GM12865 (cell line): ENCODE measurements at regions not wholly inside any gene's neighbourhood (a gene's known extent, or its start where the extent isn't known, plus 50 kb on each side); places are given as distances from the start of the nearest gene placed in this dataset.

Experiments used
- DNase-seq: peaks from one replicate; pipeline ENCODE4 v3.0.0; 2010; ENCODE audit warnings: low read depth
- H3K4me3 ChIP-seq: 2 replicates; pipeline ENCODE4 v1.5.1; 2011; ENCODE audit warnings: mild to moderate bottlenecking, low read depth, low read length, control low read depth
- CTCF ChIP-seq: IDR thresholded peaks from 2 replicates; pipeline ENCODE4 v1.5.1; 2011; ENCODE audit warnings: low read length, control low read depth, low read depth, inconsistent platforms; ENCODE audit not compliant: insufficient read depth; ENCODE audit errors: missing control alignments

DNA sequence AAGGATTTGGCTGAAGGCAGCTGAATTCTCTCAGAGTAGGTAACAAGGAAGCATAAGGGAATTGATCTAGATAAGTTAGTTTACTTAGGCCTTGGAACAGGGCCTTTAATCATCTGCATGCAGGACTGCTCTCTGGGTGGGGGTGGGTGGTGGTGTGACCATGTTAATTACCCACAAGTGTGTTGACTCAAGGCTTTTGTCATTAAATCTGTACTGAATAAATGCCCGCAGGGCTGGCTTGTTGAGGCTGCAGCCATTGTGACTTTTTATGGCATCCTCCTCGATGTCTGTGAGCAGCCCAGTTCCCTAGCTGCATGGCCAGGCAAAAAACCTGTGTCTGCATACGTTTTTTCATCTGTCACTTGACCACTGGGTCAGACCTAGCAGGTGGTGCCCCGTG lies 63.5 kb upstream of the ASCC3 start:
- no peak overlapping the region for H3K4me3 ChIP-seq
- no peak for DNase-seq
- no peak for TF ChIP-seq CTCF

DNA sequence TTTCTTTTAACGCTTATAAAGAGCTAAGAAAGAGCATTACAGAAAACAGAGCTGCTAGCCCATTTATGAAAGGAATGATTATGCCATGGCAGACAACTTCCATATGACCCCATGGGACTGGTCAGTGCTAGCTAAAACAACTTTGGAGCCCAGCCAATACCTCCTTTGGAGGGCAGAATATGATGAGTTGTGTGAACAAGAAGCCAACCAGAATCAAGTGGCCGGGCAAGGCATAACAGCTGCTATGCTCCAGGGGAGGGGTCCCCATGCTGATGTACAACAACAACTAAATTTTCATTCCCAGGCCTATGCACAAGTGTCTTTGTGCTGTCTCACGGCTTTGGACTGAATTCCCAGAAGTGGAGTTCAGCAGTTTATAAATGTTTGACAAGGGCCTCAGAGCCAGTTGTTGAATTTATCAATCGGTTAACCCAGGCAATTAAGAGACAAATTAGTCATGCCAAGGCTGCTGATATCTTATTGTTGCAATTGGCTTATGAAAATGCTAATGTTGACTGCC lies 65.0 kb upstream of the ASCC3 start:
- H3K4me3 ChIP-seq = no peak overlapping the region
- DNase-seq = no peak
- no peak for TF ChIP-seq CTCF

DNA sequence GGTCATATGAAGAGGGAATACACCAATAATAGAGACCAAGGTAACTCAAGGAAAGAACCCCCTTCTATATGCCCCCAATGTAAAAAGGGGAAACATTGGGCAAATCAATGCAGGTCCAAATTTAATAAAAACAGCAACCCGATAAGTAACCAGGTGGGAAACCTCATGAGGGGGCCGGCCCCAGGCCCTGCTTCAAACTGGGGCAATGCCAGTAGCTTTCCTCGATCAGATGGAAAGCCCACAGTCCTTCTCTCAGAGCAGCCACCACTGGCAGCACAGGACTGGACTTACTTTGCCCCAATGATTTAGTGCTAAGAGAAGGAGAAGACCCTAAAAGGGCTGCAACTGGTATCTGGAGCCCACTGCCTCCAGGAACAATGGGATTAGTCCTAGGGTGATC lies 65.6 kb upstream of the ASCC3 start:
- no peak for TF ChIP-seq CTCF
- H3K4me3 ChIP-seq = no peak overlapping the region
- DNase-seq = no peak

GRCh38 chr6:100948381-100949133 lies 67.4 kb upstream of the ASCC3 start:
- no peak for DNase-seq
- no peak overlapping the region for H3K4me3 ChIP-seq
- TF ChIP-seq CTCF = no peak

- no peak overlapping the region for H3K4me3 ChIP-seq
- no peak for TF ChIP-seq CTCF
- DNase-seq = no peak
Observed at GRCh38 chr6:100952006-100952405, 70.9 kb upstream of the ASCC3 start.

DNA sequence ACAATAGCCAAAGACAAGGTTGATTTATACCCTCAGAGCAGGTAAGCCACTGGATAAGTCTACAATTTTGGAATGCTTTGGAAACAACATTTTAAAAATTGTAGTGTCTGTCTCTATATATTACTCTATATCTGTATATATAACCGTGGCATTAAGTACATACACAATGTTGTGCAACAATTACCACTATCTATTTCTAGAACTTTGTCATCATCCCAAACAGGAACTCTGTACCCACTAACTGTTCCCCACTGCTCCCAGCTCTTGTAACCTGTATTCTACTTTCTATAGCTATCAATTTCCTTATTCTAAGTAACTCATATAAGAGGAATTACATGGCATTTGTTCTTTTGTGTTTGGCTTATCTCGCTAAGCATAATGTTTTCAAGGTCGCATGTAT lies 78.2 kb upstream of the ASCC3 start:
- H3K4me3 ChIP-seq = no peak overlapping the region
- no peak for TF ChIP-seq CTCF
- DNase-seq = no peak

GRCh38 chr6:100962466-100962865 lies 81.3 kb upstream of the ASCC3 start:
- TF ChIP-seq CTCF = no peak
- DNase-seq = no peak
- H3K4me3 ChIP-seq = no peak overlapping the region
